GM12891 (cell line): ENCODE measurements at regions not wholly inside any gene's neighbourhood (a gene's known extent, or its start where the extent isn't known, plus 50 kb on each side); places are given as distances from the start of the nearest gene placed in this dataset.

Source experiments
- PAX5 ChIP-seq: IDR thresholded peaks from 2 replicates; pipeline ENCODE4 v1.6.1; 2011; ENCODE audit warnings: low read length, moderate library complexity, mild to moderate bottlenecking; ENCODE audit not compliant: insufficient read depth, severe bottlenecking
- POLR2A ChIP-seq: IDR thresholded peaks from 2 replicates; pipeline ENCODE4 v1.6.1; 2011; ENCODE audit warnings: low read depth, low read length, control low read depth
- POLR2AphosphoS5 ChIP-seq: IDR thresholded peaks from 2 replicates; pipeline ENCODE4 v1.6.1; 2011; ENCODE audit warnings: low read depth, low read length, control low read depth
- SPI1 ChIP-seq: IDR thresholded peaks from 2 replicates; pipeline ENCODE4 v1.6.1; 2011; ENCODE audit warnings: low read depth, low read length, control low read depth
- TAF1 ChIP-seq: IDR thresholded peaks from 2 replicates; pipeline ENCODE4 v1.6.1; 2011; ENCODE audit warnings: low read depth, low read length, control low read depth

- TF ChIP-seq POLR2AphosphoS5 (no peak), POLR2A (no peak), PAX5 (no peak), TAF1 (no peak), SPI1 (no peak)
Measured at GRCh38 chr13:108044954-108045353, 170.4 kb downstream of the LIG4 start.
